ENCODE measurements at regions not wholly inside any gene's neighbourhood (a gene's known extent, or its start where the extent isn't known, plus 50 kb on each side); places are given as distances from the start of the nearest gene placed in this dataset.
"Not testable (repeated sequence)": the region's sequence is repeated elsewhere in the genome, so short reads cannot be mapped to it uniquely, and the experiment has no call there.

- Histone ChIP-seq H3K4me3 (no peak overlapping the region), H3K36me3 (no peaks in the 10 kb centered on the region), H3K27me3 (no peaks in the 10 kb centered on the region), H3K4me1 (ENCODE audit: insufficient read depth) (peaks cover 5% of the 10 kb centered on the region), H3K27ac (no peak overlapping the region), H3K9me3 (no peaks in the 10 kb centered on the region)
- WGBS, 3 donors: 88 to 92% (median 92%) methylated on average over 8 of the region's 8 CpGs
- TF ChIP-seq POLR2A (IDR thresholded peaks at IDR 0.05): no peak
- no peak for TF ChIP-seq CTCF (IDR thresholded peaks at IDR 0.05)
- no peak for TF ChIP-seq EP300 (IDR thresholded peaks at IDR 0.05)
- no peak for DNase-seq
- intact Hi-C loops (cut with DNase I): no loop called here
These were observed 228.6 kb downstream of the RND3 start for GRCh38 chr2:150258781-150259307.

DNA sequence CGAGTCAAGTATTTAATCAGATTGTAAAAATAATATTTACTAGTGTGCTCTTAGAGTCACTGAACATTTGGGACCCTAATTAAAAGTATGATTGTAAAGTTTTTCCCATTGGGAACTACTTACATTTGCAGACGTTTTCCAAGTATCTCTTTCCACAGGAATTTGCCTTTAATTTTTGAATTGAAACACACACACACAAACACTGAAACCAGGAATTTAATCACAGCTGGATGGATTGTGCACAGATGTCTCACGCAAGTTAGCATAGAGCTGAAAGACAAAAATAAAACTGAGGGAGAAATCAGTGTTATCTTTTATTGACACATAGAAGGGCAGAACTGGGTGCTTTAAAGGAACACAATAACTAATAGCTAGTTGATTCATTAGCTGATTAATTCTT is 230.7 kb downstream of the RND3 start:
- WGBS, 3 donors: 12 to 27% (median 22%) methylated on average over 3 of the region's 3 CpGs

DNA sequence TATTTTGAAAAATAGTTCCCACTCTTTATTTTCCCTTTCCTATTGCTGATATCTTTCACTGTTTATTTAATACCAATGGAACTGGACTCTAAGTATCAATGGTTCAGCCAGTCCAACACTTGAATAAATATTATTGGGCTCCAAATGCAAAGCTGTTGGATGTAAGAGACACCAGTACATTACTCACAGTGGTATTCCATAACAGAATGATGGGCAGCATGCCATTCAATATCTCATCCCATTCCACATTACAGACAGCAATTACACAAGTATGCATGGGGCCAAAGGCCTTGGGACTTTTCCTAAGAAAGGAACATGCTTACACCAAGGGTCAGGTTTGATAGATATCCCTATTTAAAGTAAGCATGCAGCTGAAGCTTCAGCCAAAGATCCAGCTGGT is 231.9 kb downstream of the RND3 start:
- no peak overlapping the region for H3K4me3 ChIP-seq
- TF ChIP-seq CTCF (IDR thresholded peaks at IDR 0.05) (no peak), EP300 (IDR thresholded peaks at IDR 0.05) (no peak), POLR2A (IDR thresholded peaks at IDR 0.05) (no peak)
- no peak overlapping the region for H3K27ac ChIP-seq
- intact Hi-C loops (cut with DNase I): no loop called here
- no peaks in the 10 kb centered on the region for H3K36me3 ChIP-seq
- no peaks in the 10 kb centered on the region for H3K9me3 ChIP-seq
- H3K4me1 ChIP-seq (ENCODE audit: insufficient read depth): peaks cover 8% of the 10 kb centered on the region
- no peaks in the 10 kb centered on the region for H3K27me3 ChIP-seq
- DNase-seq: no peak

More for the DNA sequence above, 230.7 kb downstream of the RND3 start:
- H3K4me1 ChIP-seq (ENCODE audit: insufficient read depth): peaks cover 8% of the 10 kb centered on the region
- no peak overlapping the region for H3K4me3 ChIP-seq
- H3K27me3 ChIP-seq: no peaks in the 10 kb centered on the region
- H3K36me3 ChIP-seq: no peaks in the 10 kb centered on the region
- no peak for DNase-seq
- H3K9me3 ChIP-seq: no peaks in the 10 kb centered on the region
- no peak for TF ChIP-seq CTCF (IDR thresholded peaks at IDR 0.05)
- TF ChIP-seq POLR2A (IDR thresholded peaks at IDR 0.05): no peak
- TF ChIP-seq EP300 (IDR thresholded peaks at IDR 0.05): no peak
- H3K27ac ChIP-seq: no peak overlapping the region
- intact Hi-C loops (cut with DNase I): no loop called here

DNA sequence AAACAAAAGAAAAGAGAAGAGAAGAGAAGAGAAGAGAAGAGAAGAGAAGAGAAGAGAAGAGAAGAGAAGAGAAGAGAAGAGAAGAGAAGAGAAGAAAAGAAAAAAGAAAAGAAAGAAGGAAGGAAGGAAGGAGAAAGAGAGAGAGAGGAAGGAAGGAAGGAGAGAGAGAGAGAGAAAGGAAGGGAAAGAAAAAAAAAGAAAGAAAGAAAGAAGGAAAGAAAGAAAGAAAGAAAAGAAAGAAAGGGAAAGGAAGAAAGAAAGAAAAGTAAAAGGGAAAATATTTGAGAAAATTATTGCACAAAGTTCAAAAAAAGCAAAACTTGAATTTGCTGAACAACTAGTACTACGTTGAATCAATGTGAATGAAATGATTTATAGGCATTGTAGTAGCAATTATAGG is 237.7 kb downstream of the RND3 start:
- DNase-seq; H3K4me3 ChIP-seq; H3K36me3 ChIP-seq; H3K27me3 ChIP-seq; H3K27ac ChIP-seq; intact Hi-C loops (cut with DNase I); H3K4me1 ChIP-seq (ENCODE audit: insufficient read depth); H3K9me3 ChIP-seq: not testable (repeated sequence)
- WGBS, 3 donors: 91 to 96% (median 93%) methylated on average over 1 of the region's 1 CpG

DNA sequence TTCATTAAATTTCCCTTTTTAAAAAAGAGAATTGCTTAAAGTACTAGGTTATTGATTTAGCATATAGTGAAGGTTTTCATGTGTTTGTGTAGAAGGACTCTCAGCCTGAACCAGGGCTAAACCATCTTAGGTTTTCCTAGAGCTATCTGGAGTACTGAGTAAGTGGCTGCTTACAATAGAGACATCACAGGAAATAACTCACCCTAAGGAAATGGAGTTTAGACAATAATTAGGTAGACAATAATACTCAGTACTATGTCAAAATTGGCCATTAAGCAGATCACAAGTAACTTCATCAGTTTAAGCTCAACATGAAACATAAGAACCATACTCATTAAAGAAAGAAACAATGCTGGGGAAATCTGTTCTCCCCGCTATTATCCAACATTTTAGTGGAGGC is 240.0 kb downstream of the RND3 start:
- H3K4me3 ChIP-seq: no peak overlapping the region
- TF ChIP-seq CTCF (IDR thresholded peaks at IDR 0.05) (no peak), EP300 (IDR thresholded peaks at IDR 0.05) (no peak), POLR2A (IDR thresholded peaks at IDR 0.05) (no peak)
- H3K27ac ChIP-seq: no peak overlapping the region
- no peaks in the 10 kb centered on the region for H3K9me3 ChIP-seq
- H3K27me3 ChIP-seq: no peaks in the 10 kb centered on the region
- H3K4me1 ChIP-seq (ENCODE audit: insufficient read depth): peaks cover 1% of the 10 kb centered on the region
- H3K36me3 ChIP-seq: no peaks in the 10 kb centered on the region
- no peak for DNase-seq
- intact Hi-C loops (cut with DNase I): no loop called here
- 93 to 99% (median 95%) methylated on average over 1 of the region's 1 CpG for WGBS, 3 donors
